ENCODE measurements at regions not wholly inside any gene's neighbourhood (a gene's known extent, or its start where the extent isn't known, plus 50 kb on each side); places are given as distances from the start of the nearest gene placed in this dataset.
"Not testable (repeated sequence)": the region's sequence is repeated elsewhere in the genome, so short reads cannot be mapped to it uniquely, and the experiment has no call there.

GRCh38 chr9:18324928-18325745 is 148.8 kb upstream of the ADAMTSL1 start:
- no peak for DNase-seq (ENCODE audit: insufficient read length, low spot score)
- FAIRE-seq, result no peak
- TF ChIP-seq PAX5 (IDR thresholded peaks at IDR 0.05; ENCODE audit: insufficient read depth, low read length, severe bottlenecking), result no peak
- no peak for TF ChIP-seq SPI1 (IDR thresholded peaks at IDR 0.05; ENCODE audit: low read depth, low read length)
- TF ChIP-seq POLR2A (IDR thresholded peaks at IDR 0.05; ENCODE audit: low read depth, low read length), result no peak
- TF ChIP-seq TAF1 (IDR thresholded peaks at IDR 0.05; ENCODE audit: low read depth, low read length), result no peak
- TF ChIP-seq POLR2AphosphoS5 (IDR thresholded peaks at IDR 0.05; ENCODE audit: low read depth, low read length), result no peak
- TF ChIP-seq POU2F2 (IDR thresholded peaks at IDR 0.05; ENCODE audit: low read depth, low read length), result no peak

- not testable (repeated sequence) for DNase-seq (ENCODE audit: insufficient read length, low spot score); FAIRE-seq
Measured at GRCh38 chr9:18325746-18326011, 148.3 kb upstream of the ADAMTSL1 start.

GRCh38 chr9:18327121-18327520 is 146.8 kb upstream of the ADAMTSL1 start:
- FAIRE-seq (no peak), DNase-seq (ENCODE audit: insufficient read length, low spot score) (no peak)
- no peak for TF ChIP-seq POLR2AphosphoS5 (IDR thresholded peaks at IDR 0.05; ENCODE audit: low read depth, low read length)

GRCh38 chr9:18330401-18331309 is 143.3 kb upstream of the ADAMTSL1 start:
- TF ChIP-seq POLR2AphosphoS5 (IDR thresholded peaks at IDR 0.05; ENCODE audit: low read depth, low read length), result no peak
- TF ChIP-seq SPI1 (IDR thresholded peaks at IDR 0.05; ENCODE audit: low read depth, low read length), result no peak
- TF ChIP-seq TAF1 (IDR thresholded peaks at IDR 0.05; ENCODE audit: low read depth, low read length), result no peak
- TF ChIP-seq PAX5 (IDR thresholded peaks at IDR 0.05; ENCODE audit: insufficient read depth, low read length, severe bottlenecking), result no peak
- TF ChIP-seq POU2F2 (IDR thresholded peaks at IDR 0.05; ENCODE audit: low read depth, low read length), result no peak
- TF ChIP-seq POLR2A (IDR thresholded peaks at IDR 0.05; ENCODE audit: low read depth, low read length), result no peak
- FAIRE-seq (no peak), DNase-seq (ENCODE audit: insufficient read length, low spot score) (no peak)

- no peak for DNase-seq (ENCODE audit: insufficient read length, low spot score)
- TF ChIP-seq POLR2AphosphoS5 (IDR thresholded peaks at IDR 0.05; ENCODE audit: low read depth, low read length) (no peak), POLR2A (IDR thresholded peaks at IDR 0.05; ENCODE audit: low read depth, low read length) (no peak), TAF1 (IDR thresholded peaks at IDR 0.05; ENCODE audit: low read depth, low read length) (no peak), PAX5 (IDR thresholded peaks at IDR 0.05; ENCODE audit: insufficient read depth, low read length, severe bottlenecking) (no peak), SPI1 (IDR thresholded peaks at IDR 0.05; ENCODE audit: low read depth, low read length) (no peak), POU2F2 (IDR thresholded peaks at IDR 0.05; ENCODE audit: low read depth, low read length) (no peak)
- no peak for FAIRE-seq
Measured at GRCh38 chr9:18331310-18331684, 142.7 kb upstream of the ADAMTSL1 start.

GRCh38 chr9:18331808-18332209 is 142.1 kb upstream of the ADAMTSL1 start:
- DNase-seq (ENCODE audit: insufficient read length, low spot score) (no peak), FAIRE-seq (no peak)
- TF ChIP-seq SPI1 (IDR thresholded peaks at IDR 0.05; ENCODE audit: low read depth, low read length) (no peak), PAX5 (IDR thresholded peaks at IDR 0.05; ENCODE audit: insufficient read depth, low read length, severe bottlenecking) (no peak), POLR2A (IDR thresholded peaks at IDR 0.05; ENCODE audit: low read depth, low read length) (no peak), POU2F2 (IDR thresholded peaks at IDR 0.05; ENCODE audit: low read depth, low read length) (no peak), TAF1 (IDR thresholded peaks at IDR 0.05; ENCODE audit: low read depth, low read length) (no peak), POLR2AphosphoS5 (IDR thresholded peaks at IDR 0.05; ENCODE audit: low read depth, low read length) (no peak)

- FAIRE-seq (no peak), DNase-seq (ENCODE audit: insufficient read length, low spot score) (no peak)
- TF ChIP-seq POU2F2 (IDR thresholded peaks at IDR 0.05; ENCODE audit: low read depth, low read length), result no peak
- TF ChIP-seq PAX5 (IDR thresholded peaks at IDR 0.05; ENCODE audit: insufficient read depth, low read length, severe bottlenecking), result no peak
- TF ChIP-seq POLR2A (IDR thresholded peaks at IDR 0.05; ENCODE audit: low read depth, low read length), result no peak
- no peak for TF ChIP-seq TAF1 (IDR thresholded peaks at IDR 0.05; ENCODE audit: low read depth, low read length)
- no peak for TF ChIP-seq SPI1 (IDR thresholded peaks at IDR 0.05; ENCODE audit: low read depth, low read length)
Measured at GRCh38 chr9:18333157-18333556, 140.8 kb upstream of the ADAMTSL1 start.

GRCh38 chr9:18335825-18336224 is 138.1 kb upstream of the ADAMTSL1 start:
- TF ChIP-seq SPI1 (IDR thresholded peaks at IDR 0.05; ENCODE audit: low read depth, low read length) (no peak), POLR2A (IDR thresholded peaks at IDR 0.05; ENCODE audit: low read depth, low read length) (no peak), TAF1 (IDR thresholded peaks at IDR 0.05; ENCODE audit: low read depth, low read length) (no peak), PAX5 (IDR thresholded peaks at IDR 0.05; ENCODE audit: insufficient read depth, low read length, severe bottlenecking) (no peak), POU2F2 (IDR thresholded peaks at IDR 0.05; ENCODE audit: low read depth, low read length) (no peak), POLR2AphosphoS5 (IDR thresholded peaks at IDR 0.05; ENCODE audit: low read depth, low read length) (no peak)
- no peak for FAIRE-seq
- DNase-seq (ENCODE audit: insufficient read length, low spot score), result no peak

GRCh38 chr9:18338042-18338441 is 135.9 kb upstream of the ADAMTSL1 start:
- no peak for DNase-seq (ENCODE audit: insufficient read length, low spot score)
- no peak for FAIRE-seq
- TF ChIP-seq POLR2AphosphoS5 (IDR thresholded peaks at IDR 0.05; ENCODE audit: low read depth, low read length) (no peak), PAX5 (IDR thresholded peaks at IDR 0.05; ENCODE audit: insufficient read depth, low read length, severe bottlenecking) (no peak), TAF1 (IDR thresholded peaks at IDR 0.05; ENCODE audit: low read depth, low read length) (no peak), POLR2A (IDR thresholded peaks at IDR 0.05; ENCODE audit: low read depth, low read length) (no peak)

- FAIRE-seq (no peak), DNase-seq (ENCODE audit: insufficient read length, low spot score) (no peak)
- TF ChIP-seq POU2F2 (IDR thresholded peaks at IDR 0.05; ENCODE audit: low read depth, low read length) (no peak), POLR2AphosphoS5 (IDR thresholded peaks at IDR 0.05; ENCODE audit: low read depth, low read length) (no peak), TAF1 (IDR thresholded peaks at IDR 0.05; ENCODE audit: low read depth, low read length) (no peak), SPI1 (IDR thresholded peaks at IDR 0.05; ENCODE audit: low read depth, low read length) (no peak), POLR2A (IDR thresholded peaks at IDR 0.05; ENCODE audit: low read depth, low read length) (no peak), PAX5 (IDR thresholded peaks at IDR 0.05; ENCODE audit: insufficient read depth, low read length, severe bottlenecking) (no peak)
Measured at GRCh38 chr9:18343784-18344183, 130.2 kb upstream of the ADAMTSL1 start.
